H1 (cell line): ENCODE measurements at regions not wholly inside any gene's neighbourhood (a gene's known extent, or its start where the extent isn't known, plus 50 kb on each side); places are given as distances from the start of the nearest gene placed in this dataset.
"Not testable (repeated sequence)": the region's sequence is repeated elsewhere in the genome, so short reads cannot be mapped to it uniquely, and the experiment has no call there.

Experiments
- CBX5 ChIP-seq: fragments of 300-800, 300-1000 bp; sonication (generic); IDR thresholded peaks from 2 replicates; pipeline ENCODE4 v1.7.1; 2016; ENCODE audit warnings: antibody characterized with exemption, low read length, low read depth
- CEBPB ChIP-seq: IDR thresholded peaks from 2 replicates; pipeline ENCODE4 v1.6.1; 2012; ENCODE audit warnings: low read depth, low read length
- ZNF274 ChIP-seq: IDR thresholded peaks from 2 replicates; pipeline ENCODE4 v1.7.0; 2012; ENCODE audit warnings: low read length, borderline replicate concordance; ENCODE audit errors: extremely low read depth
- TF ChIP-seq, protein P1 (sequence below), 3 experiments: IDR thresholded peaks; 1 replicate in 2 of 3; 2 replicates in 1 of 3; pipeline versions ENCODE4 v1.5.1 to v1.6.1; 2011; ENCODE audit warnings: low read length in 3 of 3, mild to moderate bottlenecking in 3 of 3, inconsistent platforms in 2 of 3, low read depth in 1 of 3, moderate library complexity in 1 of 3; ENCODE audit not compliant: insufficient read depth in 1 of 3; ENCODE audit errors: control extremely low read depth in 1 of 3

- TF ChIP-seq CBX5, CEBPB, ZNF274: not testable (repeated sequence)
- TF ChIP-seq, protein P1, sequence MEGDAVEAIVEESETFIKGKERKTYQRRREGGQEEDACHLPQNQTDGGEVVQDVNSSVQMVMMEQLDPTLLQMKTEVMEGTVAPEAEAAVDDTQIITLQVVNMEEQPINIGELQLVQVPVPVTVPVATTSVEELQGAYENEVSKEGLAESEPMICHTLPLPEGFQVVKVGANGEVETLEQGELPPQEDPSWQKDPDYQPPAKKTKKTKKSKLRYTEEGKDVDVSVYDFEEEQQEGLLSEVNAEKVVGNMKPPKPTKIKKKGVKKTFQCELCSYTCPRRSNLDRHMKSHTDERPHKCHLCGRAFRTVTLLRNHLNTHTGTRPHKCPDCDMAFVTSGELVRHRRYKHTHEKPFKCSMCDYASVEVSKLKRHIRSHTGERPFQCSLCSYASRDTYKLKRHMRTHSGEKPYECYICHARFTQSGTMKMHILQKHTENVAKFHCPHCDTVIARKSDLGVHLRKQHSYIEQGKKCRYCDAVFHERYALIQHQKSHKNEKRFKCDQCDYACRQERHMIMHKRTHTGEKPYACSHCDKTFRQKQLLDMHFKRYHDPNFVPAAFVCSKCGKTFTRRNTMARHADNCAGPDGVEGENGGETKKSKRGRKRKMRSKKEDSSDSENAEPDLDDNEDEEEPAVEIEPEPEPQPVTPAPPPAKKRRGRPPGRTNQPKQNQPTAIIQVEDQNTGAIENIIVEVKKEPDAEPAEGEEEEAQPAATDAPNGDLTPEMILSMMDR (IDR thresholded peaks at IDR 0.05; ENCODE audit: control extremely low read depth in 1 of 3, insufficient read depth in 1 of 3, low read depth in 1 of 3, low read length in 3 of 3), result not testable (repeated sequence)
Observed at GRCh38 chr5:37927753-37928152, 87.9 kb upstream of the GDNF start.
